ENCODE measurements at regions not wholly inside any gene's neighbourhood (a gene's known extent, or its start where the extent isn't known, plus 50 kb on each side); places are given as distances from the start of the nearest gene placed in this dataset.
"Not testable (repeated sequence)": the region's sequence is repeated elsewhere in the genome, so short reads cannot be mapped to it uniquely, and the experiment has no call there.

DNA sequence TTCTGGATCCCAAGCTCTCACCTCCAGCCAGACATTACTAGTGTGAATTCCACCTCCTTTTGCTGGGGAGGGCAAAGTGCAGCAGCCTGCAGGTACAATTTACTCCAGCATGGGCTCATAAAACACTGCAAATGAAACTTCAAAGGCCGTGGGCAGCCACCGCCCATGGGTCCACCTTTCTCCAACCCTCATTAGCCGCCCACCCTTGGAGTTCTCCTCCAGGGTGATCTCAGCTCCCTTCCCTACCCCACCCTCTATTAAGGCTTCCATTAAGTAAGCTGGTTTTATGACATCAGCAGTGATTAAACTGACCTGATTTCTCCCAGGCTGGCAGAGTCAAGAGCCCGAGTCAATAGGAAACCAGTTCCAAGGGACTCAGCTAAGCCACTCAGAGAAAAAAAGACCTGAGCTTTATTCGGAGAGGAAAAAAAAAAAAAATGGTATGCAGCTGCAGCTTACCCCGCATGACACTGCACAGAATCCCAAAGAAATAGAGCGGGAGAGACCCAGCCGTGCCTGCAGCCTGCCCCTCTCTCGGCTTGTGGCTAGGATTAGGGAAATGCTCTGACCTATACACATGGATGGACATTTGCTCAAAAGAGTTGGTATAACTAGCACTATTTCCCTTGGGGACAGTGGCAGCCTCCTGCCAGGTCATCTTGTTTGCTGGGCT, 319.6 kb downstream of the PTTG2 start:
- DNase-seq, result no peak

- no peak for DNase-seq
Measured at GRCh38 chr4:38280323-38280706, 320.1 kb downstream of the PTTG2 start.

DNA sequence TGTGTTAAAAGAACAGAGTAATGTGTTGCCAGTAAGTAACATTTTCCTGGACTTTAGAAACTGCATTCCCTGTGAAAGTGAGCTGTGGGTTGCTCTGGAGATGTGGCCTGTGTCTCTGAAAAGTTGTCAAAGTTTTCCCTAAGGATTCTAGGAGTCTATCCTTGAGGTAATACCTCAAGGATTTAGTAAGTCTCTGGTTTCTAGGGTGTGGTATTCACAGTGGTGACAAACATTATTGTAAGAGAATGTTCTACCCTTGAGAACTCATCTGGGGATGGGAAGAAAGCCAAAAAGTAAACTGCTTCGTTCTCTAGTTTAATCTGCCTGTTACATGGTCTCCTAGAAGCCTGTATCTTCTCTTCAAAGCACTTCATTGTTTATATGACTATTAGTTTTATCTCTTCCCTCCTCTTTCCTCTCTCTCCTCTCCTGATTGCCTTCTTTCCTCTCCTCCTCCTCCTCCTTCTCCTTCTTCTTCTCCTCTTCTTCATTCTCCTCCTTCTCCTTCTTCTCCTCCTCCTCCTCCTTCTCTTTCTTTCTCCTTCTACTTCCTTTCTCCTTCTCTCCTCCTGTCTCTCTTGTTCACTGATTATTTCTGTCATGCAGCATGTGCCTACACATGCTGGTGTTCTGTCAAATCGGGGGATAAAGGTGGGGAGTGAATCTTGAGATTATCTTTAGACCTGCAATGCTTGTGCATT, 321.3 kb downstream of the PTTG2 start:
- DNase-seq, result peak; percentile 36

DNA sequence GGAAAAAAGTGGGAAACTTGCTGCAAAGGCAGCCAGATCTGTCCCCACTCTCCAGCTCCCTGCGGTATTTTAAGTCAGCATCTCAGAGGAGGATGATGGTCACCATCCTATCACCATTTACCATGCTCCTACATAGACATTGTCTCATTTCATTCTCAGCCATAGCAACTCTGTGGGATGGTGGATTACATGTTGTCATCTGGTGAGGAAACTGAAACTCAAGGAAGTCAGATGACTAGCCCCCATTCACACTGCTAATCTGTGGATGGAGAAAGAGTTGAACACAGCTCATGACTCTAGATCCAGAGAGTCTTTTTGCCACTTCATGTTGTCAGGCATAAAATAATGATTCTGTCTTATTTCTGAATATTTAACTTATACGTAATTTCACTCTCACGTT, 323.5 kb downstream of the PTTG2 start:
- DNase-seq, result no peak

DNA sequence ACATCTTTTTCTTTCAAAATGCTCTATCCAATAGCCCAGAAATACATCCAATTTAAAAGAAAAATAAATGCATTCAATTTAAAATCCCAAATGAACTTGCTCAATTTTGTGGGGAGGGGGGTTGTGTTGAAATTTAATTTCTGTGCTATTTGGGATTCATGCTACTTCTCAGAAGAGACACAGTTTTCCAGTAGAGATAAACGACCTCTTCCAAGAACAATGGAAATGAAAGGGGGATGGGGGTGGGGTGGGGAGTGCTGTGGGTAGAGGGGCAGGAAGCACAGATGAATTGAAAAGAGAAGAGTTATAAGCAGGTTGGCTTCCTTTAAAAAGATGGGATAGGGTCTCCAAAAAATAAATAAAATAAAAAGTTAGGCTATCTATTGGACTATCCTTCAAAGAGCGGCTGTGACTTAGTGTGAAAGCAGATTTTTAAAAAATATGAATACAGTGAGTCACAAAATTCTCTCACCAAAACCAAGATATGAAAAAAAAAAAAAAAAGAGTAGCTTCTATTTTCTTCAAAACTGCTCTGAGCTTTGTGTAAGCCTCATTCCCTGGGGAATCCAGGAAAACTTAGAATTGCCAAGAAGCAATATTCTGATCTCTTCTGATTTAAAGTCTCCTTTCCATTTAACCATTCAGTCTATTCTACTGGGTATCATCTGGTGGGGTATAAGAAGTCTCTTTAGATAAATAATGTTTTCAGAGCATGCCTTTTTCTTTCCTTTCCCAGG, 324.3 kb downstream of the PTTG2 start:
- DNase-seq, result no peak

- no peak for DNase-seq
Measured at GRCh38 chr4:38287101-38287851, 327.1 kb downstream of the PTTG2 start.

- no peak for DNase-seq
Measured at GRCh38 chr4:38289553-38289952, 329.4 kb downstream of the PTTG2 start.

- DNase-seq, result no peak
Measured at GRCh38 chr4:38290366-38290765, 330.2 kb downstream of the PTTG2 start.

DNA sequence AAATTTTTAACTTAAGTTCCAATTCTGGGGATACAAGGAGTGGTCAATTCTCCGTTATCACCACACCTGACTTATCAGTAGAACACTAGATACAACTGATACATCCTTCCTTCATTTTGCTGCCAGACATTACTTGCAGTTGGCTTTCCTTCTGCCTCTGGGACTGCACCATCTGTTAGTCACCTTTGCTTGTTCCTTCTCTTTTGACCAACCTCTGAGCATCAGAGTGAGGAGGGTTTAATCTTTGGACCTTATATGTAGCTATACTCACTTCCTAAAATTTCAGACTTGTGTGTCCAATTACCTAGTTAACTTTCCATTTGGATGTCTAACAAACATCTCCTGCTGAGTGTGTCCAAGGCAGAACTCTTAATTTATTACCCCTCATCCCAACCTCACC, 330.7 kb downstream of the PTTG2 start:
- DNase-seq, result no peak

GRCh38 chr4:38292529-38292928, 332.3 kb downstream of the PTTG2 start:
- no peak for DNase-seq

- DNase-seq, result no peak
Measured at GRCh38 chr4:38294238-38294637, 334.0 kb downstream of the PTTG2 start.

DNA sequence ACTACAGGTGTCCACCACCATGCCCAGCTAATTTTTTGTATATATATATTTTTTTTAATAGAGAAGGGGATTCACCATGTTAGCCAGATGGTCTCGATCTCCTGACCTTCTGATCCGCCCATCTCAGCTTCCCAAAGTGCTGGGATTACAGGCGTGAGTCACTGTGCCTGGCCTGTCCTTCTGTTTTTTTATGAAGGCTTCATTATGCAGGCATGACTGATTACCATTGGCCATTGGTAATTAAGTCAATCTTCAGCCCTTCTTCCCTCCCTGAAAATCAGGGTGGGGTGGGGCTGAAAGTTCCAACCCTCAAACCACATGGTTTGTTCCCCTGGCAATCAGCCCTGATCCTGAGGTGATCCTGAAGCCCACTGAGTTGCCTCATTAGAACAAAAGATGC, 336.9 kb downstream of the PTTG2 start:
- no peak for DNase-seq

- DNase-seq, result no peak
Measured at GRCh38 chr4:38298868-38299713, 338.9 kb downstream of the PTTG2 start.

GRCh38 chr4:38302910-38303309, 342.7 kb downstream of the PTTG2 start:
- no peak for DNase-seq

- DNase-seq, result not testable (repeated sequence)
Measured at GRCh38 chr4:38304460-38304859, 344.3 kb downstream of the PTTG2 start.

DNA sequence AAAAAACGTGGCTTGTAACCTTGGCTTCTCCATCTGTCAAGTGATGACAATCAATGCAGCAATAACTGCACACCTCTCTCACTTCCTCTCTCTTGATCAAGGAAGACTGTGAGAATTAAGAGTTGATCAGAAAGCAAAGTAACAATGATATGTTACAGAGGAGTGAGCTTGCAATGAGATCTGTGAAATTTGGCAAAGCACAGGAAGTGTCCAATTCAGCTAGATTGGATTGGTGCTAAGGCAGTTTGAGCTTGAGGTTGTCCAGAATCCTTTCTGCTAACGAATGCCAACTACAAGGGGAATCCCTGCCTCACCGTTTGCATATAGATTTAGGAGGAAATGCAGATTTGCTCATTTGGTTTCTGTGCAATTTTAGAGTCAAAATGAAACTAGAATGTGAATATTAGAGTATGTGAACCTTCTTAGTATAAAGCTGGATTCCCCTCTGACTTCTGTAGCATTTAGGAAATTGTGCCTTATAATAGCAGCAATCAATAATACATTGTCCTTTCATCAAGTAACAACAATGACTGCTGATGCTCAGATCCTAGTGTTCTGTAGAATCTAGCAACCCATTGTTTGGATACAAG, 346.4 kb downstream of the PTTG2 start:
- DNase-seq, result no peak

DNA sequence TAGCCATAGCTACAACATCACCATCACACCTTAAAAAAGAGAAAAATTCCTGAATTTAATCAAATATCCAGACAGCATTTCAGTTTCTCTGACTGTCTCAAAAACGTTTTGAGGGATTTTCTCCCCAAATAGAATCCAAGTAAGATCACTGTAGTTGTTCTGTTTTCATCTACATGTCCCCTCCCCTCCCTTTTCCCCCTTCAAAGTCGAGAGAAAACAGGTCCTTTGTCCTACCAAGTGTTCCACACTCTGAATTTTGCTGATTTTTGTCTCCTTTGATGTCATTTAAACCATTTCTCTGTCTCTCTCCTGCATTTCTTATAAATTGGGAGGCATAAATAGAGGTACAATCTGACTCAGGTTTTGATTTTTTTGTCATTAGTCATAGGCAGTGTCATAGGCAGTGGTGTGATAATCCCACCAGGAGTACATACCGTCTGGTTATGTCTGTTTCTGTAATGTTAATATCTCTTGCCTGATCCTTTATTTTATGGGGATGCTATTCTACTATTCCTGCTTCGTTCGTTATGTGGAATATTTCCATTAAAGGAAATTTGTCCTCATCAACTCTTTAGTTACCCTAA, 348.6 kb downstream of the PTTG2 start:
- no peak for DNase-seq

GRCh38 chr4:38309471-38309870, 349.3 kb downstream of the PTTG2 start:
- DNase-seq, result no peak

DNA sequence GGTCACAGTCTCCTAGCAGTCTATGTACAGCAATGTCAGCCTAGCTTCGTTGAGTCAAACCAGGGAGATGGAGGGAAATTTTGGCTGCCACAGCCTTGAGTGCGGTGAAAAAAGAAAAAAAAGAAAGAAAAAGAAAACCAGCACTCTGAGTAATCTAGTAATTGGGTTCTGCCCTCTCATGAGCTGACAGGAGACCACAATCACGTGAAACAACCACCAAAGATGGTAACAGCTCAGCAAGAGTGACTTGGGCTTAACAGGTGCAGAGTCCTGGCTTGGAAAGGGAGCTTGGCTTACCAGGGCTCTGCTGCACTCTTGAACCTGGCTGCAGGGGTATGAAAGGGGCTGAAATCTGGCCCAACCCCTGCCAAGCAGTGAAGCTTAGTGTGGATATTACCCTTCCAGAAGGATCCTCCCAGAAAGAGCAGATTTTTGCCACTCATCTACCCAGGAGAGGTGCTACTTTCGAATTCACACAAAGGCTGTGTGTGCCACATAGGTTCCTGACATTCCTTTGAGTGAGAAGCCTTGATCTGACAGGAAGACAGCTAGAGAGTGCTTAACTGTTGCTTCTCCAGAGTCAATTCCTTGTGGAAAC, 350.3 kb downstream of the PTTG2 start:
- no peak for DNase-seq

DNA sequence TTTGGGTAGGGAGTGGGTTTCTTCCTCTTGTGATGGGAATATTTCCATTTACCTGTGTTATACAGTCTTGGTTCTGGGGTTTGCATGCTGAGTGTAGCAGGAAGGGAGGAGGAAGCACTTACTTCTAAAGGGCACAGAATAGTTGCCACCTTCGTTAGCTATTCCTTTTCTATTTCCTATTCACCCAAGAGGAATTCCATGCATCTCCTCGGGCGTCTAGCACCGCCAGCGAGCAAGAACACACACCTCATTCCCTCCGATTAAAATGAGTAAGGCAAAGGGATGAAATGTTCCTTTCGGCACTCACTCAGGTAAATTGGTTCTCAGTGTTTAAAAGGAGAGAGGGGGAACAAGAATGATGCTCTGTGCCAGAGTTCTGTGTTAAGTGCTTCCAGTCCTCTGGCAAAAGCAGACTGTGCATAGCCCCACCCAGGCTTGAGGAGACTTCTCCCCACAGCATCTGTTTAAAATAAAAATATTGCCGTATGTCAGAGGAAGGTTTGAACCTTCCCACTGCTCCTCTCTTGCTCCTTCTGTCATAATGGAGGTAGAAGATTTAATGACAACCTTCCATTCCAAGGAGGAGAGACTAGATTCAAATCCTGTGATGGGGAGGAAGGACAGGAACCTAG, 351.4 kb downstream of the PTTG2 start:
- no peak for DNase-seq

Measured in hindlimb muscle (tissue), 1 donor.